H9 (cell line): ENCODE measurements at regions not wholly inside any gene's neighbourhood (a gene's known extent, or its start where the extent isn't known, plus 50 kb on each side); places are given as distances from the start of the nearest gene placed in this dataset.

Source experiments
- DNase-seq: peaks from one replicate; pipeline ENCODE4 v3.0.0-alpha.2; 2017
- H2AFZ ChIP-seq: one replicate; pipeline ENCODE4 v1.6.1; 2013; ENCODE audit warnings: mild to moderate bottlenecking, low read length, control low read depth, moderate library complexity
- H2AK5ac ChIP-seq: 2 replicates; pipeline ENCODE4 v1.6.1; 2013; ENCODE audit warnings: low read length, control low read depth, mixed read lengths; ENCODE audit not compliant: insufficient read length
- H2BK120ac ChIP-seq: one replicate; pipeline ENCODE4 v1.6.1; 2013; ENCODE audit warnings: low read depth, mild to moderate bottlenecking, low read length, control low read depth, inconsistent platforms; ENCODE audit not compliant: poor library complexity, severe bottlenecking
- H2BK12ac ChIP-seq: 2 replicates; pipeline ENCODE4 v1.6.1; 2013; ENCODE audit warnings: low read length, control low read depth, mixed read lengths, low read depth; ENCODE audit not compliant: insufficient read length
- H2BK15ac ChIP-seq: 2 replicates; pipeline ENCODE4 v1.6.1; 2013; ENCODE audit warnings: low read depth, low read length, control low read depth
- H2BK20ac ChIP-seq: one replicate; pipeline ENCODE4 v1.6.1; 2013; ENCODE audit warnings: low read depth, mild to moderate bottlenecking, low read length, control low read depth, inconsistent platforms; ENCODE audit not compliant: poor library complexity, severe bottlenecking
- H2BK5ac ChIP-seq: 2 replicates; pipeline ENCODE4 v1.6.1; 2013; ENCODE audit warnings: low read length, control low read depth, mixed read lengths; ENCODE audit not compliant: insufficient read length
- H3K14ac ChIP-seq: 2 replicates; pipeline ENCODE4 v1.6.1; 2013; ENCODE audit warnings: low read length, control low read depth; ENCODE audit not compliant: insufficient read depth
- H3K18ac ChIP-seq: 2 replicates; pipeline ENCODE4 v1.6.1; 2013; ENCODE audit warnings: low read depth, mild to moderate bottlenecking, mixed read lengths, low read length, control low read depth; ENCODE audit not compliant: insufficient read length
- H3K23ac ChIP-seq: 2 replicates; pipeline ENCODE4 v1.6.1; 2013; ENCODE audit warnings: low read length, control low read depth, mixed read lengths, low read depth; ENCODE audit not compliant: insufficient read length
- H3K23me2 ChIP-seq: 2 replicates; pipeline ENCODE4 v1.6.1; 2013; ENCODE audit warnings: low read depth, mild to moderate bottlenecking, mixed read lengths, low read length, control low read depth; ENCODE audit not compliant: insufficient read length, poor library complexity, severe bottlenecking
- H3K27ac ChIP-seq: 2 replicates; pipeline ENCODE4 v1.5.1; 2013; ENCODE audit warnings: low read length, control low read depth, mixed read lengths, low read depth; ENCODE audit not compliant: insufficient read length
- H3K27me3 ChIP-seq: 2 replicates; pipeline ENCODE4 v1.6.1; 2013; ENCODE audit warnings: low read length, control low read depth, inconsistent platforms; ENCODE audit not compliant: insufficient read depth
- H3K4ac ChIP-seq: 2 replicates; pipeline ENCODE4 v1.6.1; 2013; ENCODE audit warnings: low read depth, mild to moderate bottlenecking, control low read depth, inconsistent platforms, low read length, moderate library complexity
- H3K4me1 ChIP-seq: 2 replicates; pipeline ENCODE4 v1.6.1; 2013; ENCODE audit warnings: low read length, control low read depth, inconsistent platforms; ENCODE audit not compliant: insufficient read depth
- H3K4me2 ChIP-seq: 2 replicates; pipeline ENCODE4 v1.6.1; 2013; ENCODE audit warnings: low read length, control low read depth, mixed read lengths; ENCODE audit not compliant: insufficient read length, insufficient read depth
- H3K56ac ChIP-seq: 2 replicates; pipeline ENCODE4 v1.6.1; 2013; ENCODE audit warnings: low read depth, mild to moderate bottlenecking, mixed read lengths, low read length, control low read depth; ENCODE audit not compliant: insufficient read length
- H3K79me1 ChIP-seq: 2 replicates; pipeline ENCODE4 v1.6.1; 2013; ENCODE audit warnings: low read depth, mild to moderate bottlenecking, moderate library complexity, low read length, control low read depth, inconsistent platforms; ENCODE audit not compliant: insufficient read depth, poor library complexity, severe bottlenecking
- H3K79me2 ChIP-seq: 2 replicates; pipeline ENCODE4 v1.6.1; 2013; ENCODE audit warnings: low read length, control low read depth, inconsistent platforms; ENCODE audit not compliant: insufficient read depth
- H3K9ac ChIP-seq: 2 replicates; pipeline ENCODE4 v1.6.1; 2013; ENCODE audit warnings: low read length, control low read depth, mixed read lengths; ENCODE audit not compliant: insufficient read length; ENCODE audit errors: extremely low read depth
- H3K9me3 ChIP-seq: one replicate; pipeline ENCODE4 v1.6.1; 2013; ENCODE audit warnings: low read depth, low read length, inconsistent platforms; ENCODE audit not compliant: control insufficient read depth
- H3T11ph ChIP-seq: one replicate; pipeline ENCODE4 v1.6.1; 2013; ENCODE audit warnings: mild to moderate bottlenecking, low read length, control low read depth, inconsistent platforms
- H4K20me1 ChIP-seq: one replicate; pipeline ENCODE4 v1.6.1; 2013; ENCODE audit not compliant: control insufficient read depth, insufficient read length, insufficient read depth
- H4K5ac ChIP-seq: 2 replicates; pipeline ENCODE4 v1.6.1; 2013; ENCODE audit warnings: low read depth, mild to moderate bottlenecking, mixed read lengths, low read length, control low read depth; ENCODE audit not compliant: insufficient read length
- H4K8ac ChIP-seq: replicated peaks from 2 replicates; pipeline ENCODE4 v1.6.1; 2013; ENCODE audit warnings: low read length, control low read depth, mixed read lengths, low read depth; ENCODE audit not compliant: insufficient read length
- H4K91ac ChIP-seq: 2 replicates; pipeline ENCODE4 v1.6.1; 2013; ENCODE audit warnings: low read depth, mild to moderate bottlenecking, moderate library complexity, mixed read lengths, low read length, control low read depth; ENCODE audit not compliant: insufficient read length
- H3K27ac Mint-ChIP-seq, 3 experiments: 2 replicates in 2 of 3; 3 replicates in 1 of 3; pipeline ENCODE4 v1.8.0; 2020 to 2021; ENCODE audit warnings: mixed read lengths in 3 of 3, mild to moderate bottlenecking in 1 of 3, moderate library complexity in 1 of 3
- H3K27me3 Mint-ChIP-seq: 2 replicates; pipeline ENCODE4 v1.8.0; 2021; ENCODE audit warnings: low read depth, mild to moderate bottlenecking, moderate library complexity, mixed read lengths
- H3K36me3 Mint-ChIP-seq, 3 experiments: 2 replicates in 2 of 3; 3 replicates in 1 of 3; pipeline ENCODE4 v1.8.0; 2020 to 2021; ENCODE audit warnings: low read depth in 3 of 3, mixed read lengths in 3 of 3; ENCODE audit not compliant: insufficient read depth in 1 of 3
- H3K4me1 Mint-ChIP-seq, 2 experiments: 2 replicates each; pipeline ENCODE4 v1.8.0; 2020; ENCODE audit warnings: mixed read lengths in 2 of 2
- H3K4me3 Mint-ChIP-seq, 2 experiments: 2 replicates in 1 of 2; 3 replicates in 1 of 2; pipeline ENCODE4 v1.8.0; 2020 to 2021; ENCODE audit warnings: mild to moderate bottlenecking in 2 of 2, mixed read lengths in 2 of 2, moderate library complexity in 1 of 2
- H3K9me3 Mint-ChIP-seq, 2 experiments: 2 replicates in 1 of 2; 3 replicates in 1 of 2; pipeline ENCODE4 v1.8.0; 2020; ENCODE audit warnings: mild to moderate bottlenecking in 2 of 2, mixed read lengths in 2 of 2, moderate library complexity in 1 of 2
- WGBS: extraction: QIAGEN DNeasy Blood & Tissue Kit; methylation state at CpG from one replicate; pipeline ENCODE4 v1.1.7; 2013; ENCODE audit warnings: missing lambda C conversion rate, low lambda C conversion rate, mixed read lengths; ENCODE audit not compliant: insufficient read length; ENCODE audit errors: extremely low coverage; 5-methylcytosine and 5-hydroxymethylcytosine counted together
- TF ChIP-seq, protein P1 (sequence below): fragments of 200-600 bp; sonication (generic); conservative IDR thresholded peaks from 3 replicates; pipeline ENCODE4 v1.8.0; 2021; ENCODE audit warnings: antibody characterized with exemption, mild to moderate bottlenecking

DNA sequence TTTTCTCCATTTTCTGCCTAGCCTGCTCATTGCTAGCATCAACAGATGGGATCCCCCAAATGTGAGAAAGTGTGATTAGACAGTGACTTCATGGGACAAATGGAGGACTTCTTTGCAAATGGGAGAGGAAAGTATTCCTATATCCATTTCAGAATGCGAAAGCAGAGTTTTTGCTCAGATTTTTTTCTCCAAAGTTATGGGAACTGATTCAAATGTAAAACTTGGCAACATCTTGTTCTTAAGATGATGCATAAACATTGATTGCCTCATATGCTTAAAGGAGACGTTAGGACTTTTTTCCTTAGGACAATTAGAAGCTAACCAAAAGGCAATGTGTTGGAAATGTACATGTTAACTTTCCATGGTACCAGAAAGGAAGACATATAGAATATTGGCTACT is 704.3 kb upstream of the ZNF608 start:
- no peak overlapping the region for H3K14ac ChIP-seq
- no peak overlapping the region for H3K9ac ChIP-seq
- H3T11ph ChIP-seq = no peak overlapping the region
- Mint-ChIP-seq H3K4me3 (no peak overlapping the region), H3K36me3 (peaks cover 0 to 5% (median 0%) of the 10 kb centered on the region in 3 experiments; a peak in 1 of 7 replicates), H3K4me1 (peaks cover 6 to 7% of the 10 kb centered on the region in 2 experiments; a peak in 3 of 4 replicates), H3K27me3 (no peaks in the 10 kb centered on the region), H3K27ac (no peak overlapping the region), H3K9me3 (no peaks in the 10 kb centered on the region; a peak in 1 of 5 replicates)
- no peaks in the 10 kb centered on the region for H3K79me1 ChIP-seq
- H2BK5ac ChIP-seq = no peak overlapping the region
- H4K5ac ChIP-seq = no peak overlapping the region
- H3K9me3 ChIP-seq = no peaks in the 10 kb centered on the region
- no peak overlapping the region for H2BK20ac ChIP-seq
- no peak overlapping the region for H2BK12ac ChIP-seq
- no peaks in the 10 kb centered on the region for H3K23me2 ChIP-seq
- no peak overlapping the region for H4K91ac ChIP-seq
- no peaks in the 10 kb centered on the region for H3K27me3 ChIP-seq
- no peak overlapping the region for H2AK5ac ChIP-seq
- H3K4me1 ChIP-seq = no peaks in the 10 kb centered on the region
- H3K79me2 ChIP-seq = no peaks in the 10 kb centered on the region
- H2AFZ ChIP-seq = no peak overlapping the region
- no peak for DNase-seq
- no peak overlapping the region for H3K56ac ChIP-seq
- H4K20me1 ChIP-seq = no peaks in the 10 kb centered on the region
- no peak overlapping the region for H3K23ac ChIP-seq
- no peak overlapping the region for H3K27ac ChIP-seq
- H2BK15ac ChIP-seq = no peak overlapping the region
- no peak overlapping the region for H3K4ac ChIP-seq
- no peak overlapping the region for H4K8ac ChIP-seq
- no peak overlapping the region for H3K4me2 ChIP-seq
- no peak overlapping the region for H2BK120ac ChIP-seq
- no peak overlapping the region for H3K18ac ChIP-seq
- TF ChIP-seq, protein P1, sequence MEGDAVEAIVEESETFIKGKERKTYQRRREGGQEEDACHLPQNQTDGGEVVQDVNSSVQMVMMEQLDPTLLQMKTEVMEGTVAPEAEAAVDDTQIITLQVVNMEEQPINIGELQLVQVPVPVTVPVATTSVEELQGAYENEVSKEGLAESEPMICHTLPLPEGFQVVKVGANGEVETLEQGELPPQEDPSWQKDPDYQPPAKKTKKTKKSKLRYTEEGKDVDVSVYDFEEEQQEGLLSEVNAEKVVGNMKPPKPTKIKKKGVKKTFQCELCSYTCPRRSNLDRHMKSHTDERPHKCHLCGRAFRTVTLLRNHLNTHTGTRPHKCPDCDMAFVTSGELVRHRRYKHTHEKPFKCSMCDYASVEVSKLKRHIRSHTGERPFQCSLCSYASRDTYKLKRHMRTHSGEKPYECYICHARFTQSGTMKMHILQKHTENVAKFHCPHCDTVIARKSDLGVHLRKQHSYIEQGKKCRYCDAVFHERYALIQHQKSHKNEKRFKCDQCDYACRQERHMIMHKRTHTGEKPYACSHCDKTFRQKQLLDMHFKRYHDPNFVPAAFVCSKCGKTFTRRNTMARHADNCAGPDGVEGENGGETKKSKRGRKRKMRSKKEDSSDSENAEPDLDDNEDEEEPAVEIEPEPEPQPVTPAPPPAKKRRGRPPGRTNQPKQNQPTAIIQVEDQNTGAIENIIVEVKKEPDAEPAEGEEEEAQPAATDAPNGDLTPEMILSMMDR = no peak
- no CpG with 5 or more reads among the region's 2 CpGs for WGBS
